K562 (cell line): ENCODE measurements at regions not wholly inside any gene's neighbourhood (a gene's known extent, or its start where the extent isn't known, plus 50 kb on each side); places are given as distances from the start of the nearest gene placed in this dataset.

Experiments used
- ATAC-seq: fragments of 200-7000 bp; cut with Tn5 transposase; 3 replicates; pipeline ENCODE4 v1.9.1; 2020; ENCODE audit warnings: moderate library complexity
- BruUV-seq: library from RNA; stranded (reverse); fragments of 400-500 nt; replicated peaks from 2 replicates; lab custom pipeline; 2021; lab: Mats Ljungman, UMichigan
- CTCF ChIA-PET: fragments of 300-600 bp; formaldehyde crosslinking; extraction: SDS; loops from one replicate; lab custom pipeline; 2021; ENCODE audit warnings: low intra/inter-chr PET ratio; lab: Yijun Ruan, JAX
- POLR2A ChIA-PET: fragments of 300-600, 350-650 bp; sonication (Branson Sonifier 250); formaldehyde crosslinking; extraction: SDS; loops from one replicate; lab custom pipeline; 2021; ENCODE audit warnings: antibody characterized with exemption, inconsistent platforms; lab: Yijun Ruan, JAX
- DNase-seq, 4 experiments: peaks; one replicate each; pipeline versions ENCODE4 v3.0.0 to v3.0.0-alpha.2; 2011 to 2018; ENCODE audit warnings: low spot score in 3 of 4, mixed read lengths in 3 of 4; ENCODE audit errors: extremely low read depth in 1 of 4
- FAIRE-seq: peaks from 2 replicates; lab custom pipeline; 2011; peaks lifted over from hg19 to GRCh38; lab: Jason Lieb, UNC
- H2AFZ ChIP-seq: 2 replicates; pipeline ENCODE4 v1.6.0; 2011; ENCODE audit warnings: low read depth, low read length, control low read depth, inconsistent platforms
- H3K27ac ChIP-seq: fragments of 200-600 bp; 3 replicates; pipeline ENCODE4 v1.8.0; 2011; ENCODE audit warnings: low read depth, mild to moderate bottlenecking, control low read depth, inconsistent platforms, low read length, moderate library complexity, mixed read lengths; ENCODE audit errors: extremely low read depth
- H3K27me3 ChIP-seq, 2 experiments: fragments of 300-600 bp in 1 of 2; 2 replicates in 1 of 2; 3 replicates in 1 of 2; pipeline versions ENCODE4 v1.6.0 to v1.8.0; 2011; ENCODE audit warnings: inconsistent platforms in 2 of 2, low read length in 2 of 2, mild to moderate bottlenecking in 1 of 2, mixed read lengths in 1 of 2, moderate library complexity in 1 of 2; ENCODE audit not compliant: control insufficient read depth in 2 of 2, insufficient read depth in 2 of 2
- H3K36me3 ChIP-seq: fragments of 300-600 bp; 3 replicates; pipeline ENCODE4 v1.8.0; 2011; ENCODE audit warnings: mild to moderate bottlenecking, low read length, inconsistent platforms; ENCODE audit not compliant: control insufficient read depth, insufficient read depth
- H3K4me1 ChIP-seq, 2 experiments: fragments of 200-600 bp in 1 of 2; replicated peaks in 1 of 2; 2 replicates in 1 of 2; 3 replicates in 1 of 2; pipeline versions ENCODE4 v1.5.1 to v1.8.0; 2011; ENCODE audit warnings: inconsistent platforms in 2 of 2, low read length in 2 of 2, mild to moderate bottlenecking in 1 of 2, mixed read lengths in 1 of 2, moderate library complexity in 1 of 2; ENCODE audit not compliant: control insufficient read depth in 2 of 2, insufficient read depth in 2 of 2
- H3K4me2 ChIP-seq: 2 replicates; pipeline ENCODE4 v1.6.1; 2011; ENCODE audit warnings: low read length, control low read depth, inconsistent platforms, mixed read lengths; ENCODE audit not compliant: insufficient read depth
- H3K4me3 ChIP-seq: fragments of 200-600 bp; sonication (generic), shearing (Covaris generic); 2 replicates; pipeline ENCODE4 v1.5.1; 2016; ENCODE audit warnings: control low read depth, inconsistent platforms
- H3K79me2 ChIP-seq: fragments of 200-600 bp; 3 replicates; pipeline ENCODE4 v1.8.0; 2011; ENCODE audit warnings: low read length, inconsistent platforms; ENCODE audit not compliant: control insufficient read depth, insufficient read depth
- H3K9ac ChIP-seq, 2 experiments: 2 replicates each; pipeline versions ENCODE4 v1.6.0 to v1.6.1; 2011; ENCODE audit warnings: low read depth in 2 of 2, low read length in 2 of 2, control low read depth in 1 of 2, inconsistent platforms in 1 of 2, mild to moderate bottlenecking in 1 of 2, mixed read lengths in 1 of 2; ENCODE audit not compliant: insufficient read depth in 1 of 2
- H3K9me1 ChIP-seq: one replicate; pipeline ENCODE4 v1.6.0; 2011; ENCODE audit warnings: inconsistent platforms, mild to moderate bottlenecking, low read length, moderate library complexity; ENCODE audit not compliant: control insufficient read depth, insufficient read depth
- H3K9me3 ChIP-seq: replicated peaks from 2 replicates; pipeline ENCODE4 v1.5.1; 2011; ENCODE audit warnings: low read depth, low read length, inconsistent platforms; ENCODE audit not compliant: control insufficient read depth, insufficient read depth
- H4K20me1 ChIP-seq: replicated peaks from 2 replicates; pipeline ENCODE4 v1.6.1; 2011; ENCODE audit warnings: low read length, inconsistent platforms, mixed read lengths; ENCODE audit not compliant: control insufficient read depth, insufficient read depth
- DMBX1 ChIP-seq: fragments of 250-450 bp; sonication (Bioruptor Pico); IDR thresholded peaks from 2 replicates; pipeline ENCODE4 v1.8.0; 2022; ENCODE audit warnings: inconsistent platforms, mild to moderate bottlenecking, moderate library complexity, borderline replicate concordance
- IRF9 ChIP-seq: fragments of 450-650 bp; IDR thresholded peaks from 2 replicates; pipeline ENCODE4 v1.6.1; 2016; ENCODE audit warnings: missing biosample characterization, missing genetic modification characterization
- NCOR1 ChIP-seq: fragments of 450-650 bp; IDR thresholded peaks from 2 replicates; pipeline ENCODE4 v1.6.1; 2016; ENCODE audit warnings: mild to moderate bottlenecking, moderate library complexity
- NR3C1 ChIP-seq: sonication (generic); formaldehyde crosslinking; IDR thresholded peaks from 2 replicates; pipeline ENCODE4 v1.8.1; 2022; ENCODE audit warnings: missing genetic modification reagents
- PHB ChIP-seq: fragments of 250-450 bp; sonication (Bioruptor Pico); IDR thresholded peaks from 2 replicates; pipeline ENCODE4 v1.5.0; 2021
- RNF219 ChIP-seq: fragments of 250-450 bp; sonication (Bioruptor Pico); IDR thresholded peaks from 2 replicates; pipeline ENCODE4 v1.5.0; 2022; ENCODE audit warnings: mild to moderate bottlenecking
- WHSC1 ChIP-seq: IDR thresholded peaks from one replicate; pipeline ENCODE4 v1.6.1; 2012; ENCODE audit warnings: low read length, control low read depth, inconsistent platforms
- ZBTB2 ChIP-seq: fragments of 450-650 bp; IDR thresholded peaks from 2 replicates; pipeline ENCODE4 v1.6.1; 2016; ENCODE audit warnings: antibody characterized with exemption
- ZNF133 ChIP-seq: fragments of 250-450 bp; sonication (Bioruptor Pico); IDR thresholded peaks from 2 replicates; pipeline ENCODE4 v1.4.0; 2020; ENCODE audit warnings: mild to moderate bottlenecking
- ZNF174 ChIP-seq: fragments of 250-450 bp; sonication (Bioruptor Pico); IDR thresholded peaks from 2 replicates; pipeline ENCODE4 v1.4.0; 2020; ENCODE audit warnings: mild to moderate bottlenecking
- ZNF253 ChIP-seq: fragments of 250-450 bp; sonication (Bioruptor Pico); conservative IDR thresholded peaks from 2 replicates; pipeline ENCODE4 v1.6.1; 2021; ENCODE audit warnings: mild to moderate bottlenecking
- ZNF347 ChIP-seq: fragments of 450-650 bp; formaldehyde crosslinking; IDR thresholded peaks from 2 replicates; pipeline ENCODE4 v1.4.0; 2020; ENCODE audit warnings: low read depth, mild to moderate bottlenecking, moderate library complexity
- ZNF512 ChIP-seq: IDR thresholded peaks from 2 replicates; pipeline ENCODE4 v1.6.1; 2016; ENCODE audit warnings: missing genetic modification characterization, missing compliant biosample characterization
- ZNF655 ChIP-seq: fragments of 250-450 bp; sonication (Bioruptor Pico); IDR thresholded peaks from 2 replicates; pipeline ENCODE4 v1.5.0; 2021
- ZNF785 ChIP-seq: fragments of 250-450 bp; sonication (Bioruptor Pico); IDR thresholded peaks from 2 replicates; pipeline ENCODE4 v1.4.0; 2020; ENCODE audit warnings: mild to moderate bottlenecking
- ZSCAN32 ChIP-seq: fragments of 450-650 bp; formaldehyde crosslinking; IDR thresholded peaks from 2 replicates; pipeline ENCODE4 v1.4.0; 2020; ENCODE audit warnings: mild to moderate bottlenecking, moderate library complexity
- WGBS: fragments of 100-300 bp; shearing (Covaris generic); methylation state at CpG from one replicate; pipeline ENCODE4 v1.1.6; 2016; ENCODE audit warnings: low coverage, mixed read lengths; ENCODE audit not compliant: insufficient coverage; ENCODE audit errors: missing lambda C conversion rate; 5-methylcytosine and 5-hydroxymethylcytosine counted together
- in situ Hi-C: fragments of 300-500 bp; cut with MboI; formaldehyde crosslinking; loops from 4 replicates; pipeline ENCODE4 v1.15.0; 2018; ENCODE audit warnings: inconsistent platforms, mixed read lengths
- intact Hi-C: fragments of 100-400 bp; cut with micrococcal nuclease; formaldehyde crosslinking; loops from 2 replicates; pipeline ENCODE4 v1.14.2; 2022

- Histone ChIP-seq H2AFZ (no peak overlapping the region), H3K27me3 (no peaks in the 10 kb centered on the region), H3K4me2 (no peak overlapping the region), H3K4me3 (no peak overlapping the region), H3K36me3 (no peaks in the 10 kb centered on the region), H3K9ac (no peak overlapping the region), H3K79me2 (no peaks in the 10 kb centered on the region), H3K9me3 (peaks cover 5% of the 10 kb centered on the region; the same call in 1 of the 2 replicates), H3K9me1 (no peaks in the 10 kb centered on the region), H3K27ac (no peak overlapping the region), H3K4me1 (no peaks in the 10 kb centered on the region; a peak in 1 of 5 replicates), H4K20me1 (no peaks in the 10 kb centered on the region)
- no TSS peak for BruUV-seq
- no peak for ATAC-seq
- intact Hi-C loops (no loop called here), in situ Hi-C loops (no loop called here)
- ChIA-PET POLR2A (no interaction called here), CTCF (no interaction called here)
- FAIRE-seq, result no peak
- 0% methylated on average over 7 of the region's 7 CpGs for WGBS
- TF ChIP-seq ZNF347, result no peak
- no peak for TF ChIP-seq ZNF253 (CRISPR knock-in tag)
- TF ChIP-seq WHSC1, result no peak
- TF ChIP-seq ZBTB2, result no peak
- TF ChIP-seq PHB (CRISPR knock-in tag), result no peak
- no peak for TF ChIP-seq ZNF785 (CRISPR knock-in tag)
- TF ChIP-seq ZNF133, result no peak
- no peak for TF ChIP-seq ZSCAN32 (CRISPR knock-in tag)
- TF ChIP-seq DMBX1 (CRISPR knock-in tag), result no peak
- no peak for TF ChIP-seq ZNF512 (tag)
- TF ChIP-seq NCOR1, result no peak
- no peak for TF ChIP-seq IRF9
- TF ChIP-seq ZNF174 (CRISPR knock-in tag), result no peak
- no peak for TF ChIP-seq NR3C1 (CRISPR knock-in tag)
- no peak for TF ChIP-seq RNF219 (CRISPR knock-in tag)
- TF ChIP-seq ZNF655, result no peak
- DNase-seq, result no peak
Measured at GRCh38 chr22:48586799-48587185, 1240.9 kb downstream of the BRD1 start.
